Endodermal cell (in vitro differentiated cells): ENCODE measurements at regions not wholly inside any gene's neighbourhood (a gene's known extent, or its start where the extent isn't known, plus 50 kb on each side); places are given as distances from the start of the nearest gene placed in this dataset.

Experiments used
- DNase-seq: peaks from one replicate; pipeline ENCODE4 v3.0.0-alpha.2; 2017
- H3K27ac ChIP-seq: 2 replicates; pipeline ENCODE4 v1.5.1; 2013; ENCODE audit warnings: mild to moderate bottlenecking, low read depth, low read length, moderate library complexity
- H3K27me3 ChIP-seq: 2 replicates; pipeline ENCODE4 v1.6.1; 2013; ENCODE audit warnings: mild to moderate bottlenecking, low read length, moderate library complexity; ENCODE audit not compliant: insufficient read depth, control insufficient read depth, poor library complexity, severe bottlenecking
- H3K36me3 ChIP-seq: 2 replicates; pipeline ENCODE4 v1.7.0; 2013; ENCODE audit warnings: mild to moderate bottlenecking, low read length, moderate library complexity; ENCODE audit not compliant: control insufficient read depth, insufficient read depth
- H3K4me1 ChIP-seq: one replicate; pipeline ENCODE4 v1.7.0; 2013; ENCODE audit warnings: low read length; ENCODE audit not compliant: control insufficient read depth, insufficient read depth
- H3K4me3 ChIP-seq: 2 replicates; pipeline ENCODE4 v1.5.1; 2013; ENCODE audit warnings: mild to moderate bottlenecking, low read length, moderate library complexity
- H3K9ac ChIP-seq: 2 replicates; pipeline ENCODE4 v1.6.1; 2013; ENCODE audit warnings: mild to moderate bottlenecking, low read length, moderate library complexity; ENCODE audit not compliant: poor library complexity, severe bottlenecking; ENCODE audit errors: extremely low read depth
- H3K9me3 ChIP-seq: 2 replicates; pipeline ENCODE4 v1.6.1; 2013; ENCODE audit warnings: mild to moderate bottlenecking, low read length, moderate library complexity; ENCODE audit not compliant: control insufficient read depth
- H3K27ac Mint-ChIP-seq: 2 replicates; pipeline ENCODE4 v1.8.0; 2020; ENCODE audit warnings: mixed read lengths
- H3K27me3 Mint-ChIP-seq: 2 replicates; pipeline ENCODE4 v1.8.0; 2021; ENCODE audit warnings: mild to moderate bottlenecking, mixed read lengths; ENCODE audit not compliant: insufficient read depth
- H3K36me3 Mint-ChIP-seq: 2 replicates; pipeline ENCODE4 v1.8.0; 2020; ENCODE audit warnings: low read depth, mixed read lengths
- H3K4me1 Mint-ChIP-seq: 2 replicates; pipeline ENCODE4 v1.8.0; 2020; ENCODE audit warnings: mixed read lengths
- H3K4me3 Mint-ChIP-seq: 2 replicates; pipeline ENCODE4 v1.8.0; 2020; ENCODE audit warnings: mild to moderate bottlenecking, moderate library complexity, mixed read lengths
- H3K9me3 Mint-ChIP-seq: 2 replicates; pipeline ENCODE4 v1.8.0; 2020; ENCODE audit warnings: mild to moderate bottlenecking, mixed read lengths
- WGBS, 2 experiments: methylation state at CpG; one replicate each; pipeline versions ENCODE4 v1.1.5 to v1.1.7; 2013; ENCODE audit warnings: missing lambda C conversion rate in 2 of 2, mixed read lengths in 1 of 2; ENCODE audit not compliant: insufficient coverage in 1 of 2, insufficient read length in 1 of 2; 5-methylcytosine and 5-hydroxymethylcytosine counted together
- TF ChIP-seq, protein P1 (sequence below): fragments of 200-600 bp; sonication (generic); conservative IDR thresholded peaks from 2 replicates; pipeline ENCODE4 v1.5.0; 2021; ENCODE audit warnings: antibody characterized with exemption, mild to moderate bottlenecking

GRCh38 chr4:10371121-10371520, 86.1 kb downstream of the ZNF518B start:
- Histone ChIP-seq H3K4me1 (no peaks in the 10 kb centered on the region), H3K27me3 (peaks cover 8% of the 10 kb centered on the region), H3K9ac (no peak overlapping the region), H3K9me3 (no peaks in the 10 kb centered on the region), H3K27ac (no peak overlapping the region), H3K4me3 (no peak overlapping the region), H3K36me3 (no peaks in the 10 kb centered on the region)
- WGBS, 2 experiments = 90 to 91% methylated on average over 5 of the region's 5 CpGs
- H3K4me1 Mint-ChIP-seq = no peaks in the 10 kb centered on the region
- H3K27ac Mint-ChIP-seq = no peak overlapping the region
- no peaks in the 10 kb centered on the region for H3K9me3 Mint-ChIP-seq
- TF ChIP-seq, protein P1, sequence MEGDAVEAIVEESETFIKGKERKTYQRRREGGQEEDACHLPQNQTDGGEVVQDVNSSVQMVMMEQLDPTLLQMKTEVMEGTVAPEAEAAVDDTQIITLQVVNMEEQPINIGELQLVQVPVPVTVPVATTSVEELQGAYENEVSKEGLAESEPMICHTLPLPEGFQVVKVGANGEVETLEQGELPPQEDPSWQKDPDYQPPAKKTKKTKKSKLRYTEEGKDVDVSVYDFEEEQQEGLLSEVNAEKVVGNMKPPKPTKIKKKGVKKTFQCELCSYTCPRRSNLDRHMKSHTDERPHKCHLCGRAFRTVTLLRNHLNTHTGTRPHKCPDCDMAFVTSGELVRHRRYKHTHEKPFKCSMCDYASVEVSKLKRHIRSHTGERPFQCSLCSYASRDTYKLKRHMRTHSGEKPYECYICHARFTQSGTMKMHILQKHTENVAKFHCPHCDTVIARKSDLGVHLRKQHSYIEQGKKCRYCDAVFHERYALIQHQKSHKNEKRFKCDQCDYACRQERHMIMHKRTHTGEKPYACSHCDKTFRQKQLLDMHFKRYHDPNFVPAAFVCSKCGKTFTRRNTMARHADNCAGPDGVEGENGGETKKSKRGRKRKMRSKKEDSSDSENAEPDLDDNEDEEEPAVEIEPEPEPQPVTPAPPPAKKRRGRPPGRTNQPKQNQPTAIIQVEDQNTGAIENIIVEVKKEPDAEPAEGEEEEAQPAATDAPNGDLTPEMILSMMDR = no peak
- H3K27me3 Mint-ChIP-seq = peaks cover 14% of the 10 kb centered on the region
- no peak overlapping the region for H3K4me3 Mint-ChIP-seq
- DNase-seq = no peak
- no peaks in the 10 kb centered on the region for H3K36me3 Mint-ChIP-seq

DNA sequence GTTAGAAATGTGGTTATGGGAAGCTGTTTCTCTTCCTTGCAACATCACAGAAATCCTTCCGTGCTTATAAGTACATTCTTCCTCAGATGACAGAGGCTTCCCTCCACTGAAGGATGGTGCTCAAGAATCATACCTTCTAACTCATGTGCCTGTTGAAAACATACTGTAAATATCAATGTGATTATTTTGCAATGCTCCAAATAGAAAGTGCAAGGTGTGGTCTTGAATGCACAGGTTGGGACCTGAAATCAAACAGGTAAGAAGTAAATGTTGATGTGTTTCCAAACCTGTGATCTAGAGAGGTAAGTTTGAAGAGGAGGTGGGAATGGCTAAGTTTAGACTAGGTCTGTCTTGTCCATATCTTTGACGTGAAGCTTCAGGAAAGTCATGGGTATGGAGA, 87.7 kb downstream of the ZNF518B start:
- Histone ChIP-seq H3K9ac (no peak overlapping the region), H3K4me1 (no peaks in the 10 kb centered on the region), H3K27ac (no peak overlapping the region), H3K27me3 (peaks cover 8% of the 10 kb centered on the region), H3K9me3 (no peaks in the 10 kb centered on the region), H3K36me3 (no peaks in the 10 kb centered on the region), H3K4me3 (no peak overlapping the region)
- H3K27me3 Mint-ChIP-seq = peaks cover 16% of the 10 kb centered on the region
- no peaks in the 10 kb centered on the region for H3K36me3 Mint-ChIP-seq
- H3K9me3 Mint-ChIP-seq = no peaks in the 10 kb centered on the region
- TF ChIP-seq, protein P1 = no peak
- DNase-seq = no peak
- no peaks in the 10 kb centered on the region for H3K4me1 Mint-ChIP-seq
- no peak overlapping the region for H3K4me3 Mint-ChIP-seq
- H3K27ac Mint-ChIP-seq = no peak overlapping the region
- WGBS, 2 experiments = 84 to 86% methylated on average over 2 of the region's 2 CpGs

GRCh38 chr4:10366628-10367027, 90.6 kb downstream of the ZNF518B start:
- Mint-ChIP-seq H3K36me3 (no peaks in the 10 kb centered on the region), H3K27me3 (peaks cover 20% of the 10 kb centered on the region), H3K9me3 (no peaks in the 10 kb centered on the region), H3K4me1 (no peaks in the 10 kb centered on the region), H3K27ac (no peak overlapping the region), H3K4me3 (no peak overlapping the region)
- Histone ChIP-seq H3K27me3 (peaks cover 12% of the 10 kb centered on the region), H3K9me3 (no peaks in the 10 kb centered on the region), H3K36me3 (no peaks in the 10 kb centered on the region), H3K9ac (no peak overlapping the region), H3K27ac (no peak overlapping the region), H3K4me3 (no peak overlapping the region), H3K4me1 (no peaks in the 10 kb centered on the region)
- no peak for DNase-seq
- TF ChIP-seq, protein P1 = no peak
